ENCODE measurements at regions not wholly inside any gene's neighbourhood (a gene's known extent, or its start where the extent isn't known, plus 50 kb on each side); places are given as distances from the start of the nearest gene placed in this dataset.

DNA sequence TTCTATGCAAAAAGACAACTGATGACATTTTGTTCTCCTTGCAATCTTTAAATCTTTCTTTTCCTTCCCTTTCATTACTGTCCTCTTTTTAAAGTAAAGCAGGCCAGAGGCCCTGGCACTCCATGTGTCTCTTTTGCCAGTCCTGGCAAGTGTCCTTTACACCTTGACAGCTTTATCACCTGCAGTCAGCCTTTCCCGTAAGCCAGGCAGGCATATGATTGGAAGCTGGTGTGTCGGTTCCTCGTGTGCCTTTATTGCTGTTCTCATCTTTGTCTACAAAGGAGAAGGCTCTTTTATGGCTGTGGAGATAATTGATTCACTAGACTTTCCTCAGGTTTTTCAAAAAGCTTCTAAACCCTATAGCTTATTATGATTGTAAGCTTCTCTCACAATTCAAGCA lies 162.3 kb upstream of the FBXL4 start:
- no peaks in the 10 kb centered on the region for H3K36me3 ChIP-seq (ENCODE audit: insufficient read depth, low read length)
- no peaks in the 10 kb centered on the region for H3K4me1 ChIP-seq (ENCODE audit: insufficient read depth, low read length)
- no peak overlapping the region for H3K9ac ChIP-seq (ENCODE audit: low read length)
- no peaks in the 10 kb centered on the region for H3K9me3 ChIP-seq (ENCODE audit: low read length)
- H3K27ac ChIP-seq (ENCODE audit: low read depth, low read length), result peak overlapping the region; percentile 8
- no peaks in the 10 kb centered on the region for H3K27me3 ChIP-seq (ENCODE audit: control insufficient read depth in 1 of 2, insufficient read depth in 2 of 2, low read length in 2 of 2)
- no peak overlapping the region for H3K4me3 ChIP-seq (ENCODE audit: low read depth in 1 of 2, low read length in 2 of 2)

DNA sequence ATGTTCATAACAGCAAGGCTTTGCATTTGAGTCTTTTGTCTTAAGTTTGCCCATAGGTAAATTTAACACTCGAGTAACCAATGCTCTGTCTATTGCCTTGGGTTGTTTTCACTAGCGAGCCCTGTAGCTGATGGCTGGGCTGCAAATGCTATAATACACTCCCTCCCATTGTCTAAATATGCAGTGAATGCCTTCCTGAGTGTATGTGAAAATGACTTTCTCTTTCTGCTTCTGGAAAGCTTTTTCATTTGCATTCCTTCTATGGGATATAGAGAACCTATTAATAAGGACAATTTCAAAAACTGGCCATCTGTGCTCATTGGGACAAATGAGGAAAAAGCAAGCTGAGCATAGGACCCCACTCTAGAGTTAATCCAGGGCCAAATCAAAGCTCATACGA lies 156.5 kb upstream of the FBXL4 start:
- no peaks in the 10 kb centered on the region for H3K36me3 ChIP-seq (ENCODE audit: insufficient read depth, low read length)
- H3K4me3 ChIP-seq (ENCODE audit: low read depth in 1 of 2, low read length in 2 of 2), result no peak overlapping the region
- no peaks in the 10 kb centered on the region for H3K27me3 ChIP-seq (ENCODE audit: control insufficient read depth in 1 of 2, insufficient read depth in 2 of 2, low read length in 2 of 2)
- H3K27ac ChIP-seq (ENCODE audit: low read depth, low read length), result no peak overlapping the region
- H3K9ac ChIP-seq (ENCODE audit: low read length), result no peak overlapping the region
- H3K9me3 ChIP-seq (ENCODE audit: low read length), result no peaks in the 10 kb centered on the region
- H3K4me1 ChIP-seq (ENCODE audit: insufficient read depth, low read length), result no peaks in the 10 kb centered on the region

DNA sequence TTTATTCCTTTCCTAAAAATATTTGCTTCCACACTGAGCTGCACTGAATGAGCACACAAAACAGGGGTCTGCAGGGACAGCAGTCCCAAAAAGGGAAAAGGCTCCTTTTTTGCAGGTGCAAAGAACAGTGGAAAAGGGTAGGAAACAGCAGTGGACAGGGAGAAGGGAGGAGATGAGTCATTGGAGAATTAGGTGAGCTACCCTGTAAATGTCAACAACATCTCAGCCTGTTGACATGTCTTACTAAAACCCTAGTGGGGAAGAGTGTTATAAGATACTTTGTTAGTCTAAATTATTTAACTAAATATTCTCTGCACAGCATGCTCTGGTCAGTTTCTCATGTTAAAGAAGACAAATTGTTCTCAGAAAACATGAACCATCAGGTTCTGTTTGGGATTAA lies 151.5 kb upstream of the FBXL4 start:
- Histone ChIP-seq H3K9me3 (ENCODE audit: low read length) (no peaks in the 10 kb centered on the region), H3K27me3 (ENCODE audit: control insufficient read depth in 1 of 2, insufficient read depth in 2 of 2, low read length in 2 of 2) (no peaks in the 10 kb centered on the region), H3K36me3 (ENCODE audit: insufficient read depth, low read length) (no peaks in the 10 kb centered on the region), H3K9ac (ENCODE audit: low read length) (no peak overlapping the region), H3K4me3 (ENCODE audit: low read depth in 1 of 2, low read length in 2 of 2) (no peak overlapping the region), H3K27ac (ENCODE audit: low read depth, low read length) (no peak overlapping the region), H3K4me1 (ENCODE audit: insufficient read depth, low read length) (no peaks in the 10 kb centered on the region)

DNA sequence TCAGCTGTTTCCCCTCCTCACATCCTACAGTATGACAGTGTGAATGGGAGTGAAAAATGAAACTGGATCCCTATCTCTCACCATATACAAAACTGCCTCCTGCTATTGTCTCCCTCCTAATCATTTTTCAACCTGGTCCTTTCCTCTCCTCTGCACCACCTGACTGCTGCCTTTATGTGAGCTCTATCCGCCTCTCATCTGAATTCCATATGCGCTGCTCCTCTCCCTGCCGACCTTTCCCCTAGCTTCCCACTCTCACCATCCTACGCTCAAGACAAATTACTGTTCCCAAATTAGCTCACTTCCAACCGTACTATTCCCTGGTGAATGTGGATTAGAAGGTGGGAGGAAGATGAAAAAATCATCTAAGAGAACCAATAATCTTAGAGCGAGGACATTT lies 148.4 kb upstream of the FBXL4 start:
- Histone ChIP-seq H3K9me3 (ENCODE audit: low read length) (no peaks in the 10 kb centered on the region), H3K27ac (ENCODE audit: low read depth, low read length) (no peak overlapping the region), H3K4me1 (ENCODE audit: insufficient read depth, low read length) (no peaks in the 10 kb centered on the region), H3K9ac (ENCODE audit: low read length) (no peak overlapping the region), H3K36me3 (ENCODE audit: insufficient read depth, low read length) (no peaks in the 10 kb centered on the region), H3K27me3 (ENCODE audit: control insufficient read depth in 1 of 2, insufficient read depth in 2 of 2, low read length in 2 of 2) (no peaks in the 10 kb centered on the region), H3K4me3 (ENCODE audit: low read depth in 1 of 2, low read length in 2 of 2) (no peak overlapping the region)

DNA sequence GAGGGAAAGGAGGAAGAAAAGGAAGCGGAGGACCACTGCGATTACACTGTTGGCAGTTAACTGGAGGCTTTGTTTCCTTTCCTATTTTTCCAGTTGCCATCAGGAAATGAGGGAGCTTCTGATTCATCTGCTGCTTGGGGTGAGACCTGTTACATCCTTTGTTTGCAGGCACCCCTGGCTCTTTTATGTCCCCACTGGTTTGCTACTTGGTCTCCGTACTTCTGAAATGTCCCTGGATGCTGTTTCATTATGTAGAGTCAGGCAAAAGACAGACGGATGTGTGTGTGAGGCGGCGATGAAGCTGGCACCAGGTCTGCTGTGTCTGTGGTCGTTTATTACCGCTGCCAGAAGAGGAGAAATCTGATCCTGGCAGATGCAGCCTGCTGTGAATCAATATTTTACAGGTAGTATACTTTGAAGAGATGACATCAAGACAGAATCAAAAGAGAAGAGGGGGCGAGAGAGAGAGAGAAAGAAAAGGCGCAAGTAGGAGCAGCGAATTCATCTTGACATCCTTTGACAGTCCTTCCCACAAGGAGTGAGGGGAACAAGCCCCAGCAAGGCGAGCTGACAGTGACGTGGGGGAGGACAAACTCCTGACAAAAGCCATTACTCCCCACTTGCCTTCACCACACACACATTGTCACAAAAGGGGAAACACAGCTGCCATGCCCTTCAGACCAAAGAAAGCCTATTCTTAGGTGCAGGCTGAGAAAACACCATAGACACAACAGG lies 145.9 kb upstream of the FBXL4 start:
- H3K9ac ChIP-seq (ENCODE audit: low read length), result no peak overlapping the region
- no peaks in the 10 kb centered on the region for H3K27me3 ChIP-seq (ENCODE audit: control insufficient read depth in 1 of 2, insufficient read depth in 2 of 2, low read length in 2 of 2)
- no peaks in the 10 kb centered on the region for H3K36me3 ChIP-seq (ENCODE audit: insufficient read depth, low read length)
- H3K4me3 ChIP-seq (ENCODE audit: low read depth in 1 of 2, low read length in 2 of 2), result no peak overlapping the region
- H3K27ac ChIP-seq (ENCODE audit: low read depth, low read length), result no peak overlapping the region
- H3K4me1 ChIP-seq (ENCODE audit: insufficient read depth, low read length), result no peaks in the 10 kb centered on the region
- H3K9me3 ChIP-seq (ENCODE audit: low read length), result no peaks in the 10 kb centered on the region

DNA sequence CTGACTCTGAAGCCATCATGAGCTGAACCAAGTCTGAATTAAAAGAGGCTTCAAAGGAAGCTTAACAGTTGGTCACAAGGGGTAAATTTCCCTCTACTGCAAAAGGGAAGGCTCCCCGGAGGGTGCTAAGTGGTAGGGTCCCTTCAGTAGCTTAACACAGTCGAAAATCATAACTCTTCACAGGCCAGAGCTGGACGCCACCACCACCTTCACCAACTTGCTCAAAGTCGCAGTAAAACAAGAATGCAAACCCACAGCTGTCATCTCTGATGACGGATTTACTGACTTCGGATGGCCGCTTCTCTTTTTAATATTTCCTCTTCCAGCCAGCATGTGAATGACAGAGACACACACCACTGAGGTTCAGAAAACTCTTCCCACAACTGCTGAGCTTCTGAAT lies 144.7 kb upstream of the FBXL4 start:
- H3K4me3 ChIP-seq (ENCODE audit: low read depth in 1 of 2, low read length in 2 of 2), result no peak overlapping the region
- H3K27ac ChIP-seq (ENCODE audit: low read depth, low read length), result no peak overlapping the region
- no peaks in the 10 kb centered on the region for H3K9me3 ChIP-seq (ENCODE audit: low read length)
- H3K9ac ChIP-seq (ENCODE audit: low read length), result no peak overlapping the region
- H3K36me3 ChIP-seq (ENCODE audit: insufficient read depth, low read length), result no peaks in the 10 kb centered on the region
- H3K27me3 ChIP-seq (ENCODE audit: control insufficient read depth in 1 of 2, insufficient read depth in 2 of 2, low read length in 2 of 2), result no peaks in the 10 kb centered on the region
- no peaks in the 10 kb centered on the region for H3K4me1 ChIP-seq (ENCODE audit: insufficient read depth, low read length)

DNA sequence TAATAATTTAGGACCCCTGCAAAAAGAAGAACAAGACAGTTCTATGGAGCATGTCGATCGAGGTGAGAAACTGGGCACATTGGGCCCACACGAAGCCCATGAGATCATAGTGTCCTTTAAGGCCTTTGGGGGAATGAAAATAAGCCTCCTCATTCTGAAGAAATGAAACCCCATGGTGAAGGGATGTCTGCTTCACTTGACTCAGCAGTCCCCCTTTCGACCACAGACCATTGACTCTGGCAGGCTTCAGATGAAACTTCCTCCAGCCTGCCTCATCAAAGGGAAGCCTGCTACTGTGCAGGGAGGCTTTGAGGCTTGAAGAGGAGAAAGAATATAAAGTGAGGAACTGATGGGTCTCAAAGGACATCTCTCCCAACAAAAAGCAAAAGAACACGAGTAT lies 144.2 kb upstream of the FBXL4 start:
- Histone ChIP-seq H3K27ac (ENCODE audit: low read depth, low read length) (no peak overlapping the region), H3K9ac (ENCODE audit: low read length) (no peak overlapping the region), H3K4me1 (ENCODE audit: insufficient read depth, low read length) (no peaks in the 10 kb centered on the region), H3K9me3 (ENCODE audit: low read length) (no peaks in the 10 kb centered on the region), H3K27me3 (ENCODE audit: control insufficient read depth in 1 of 2, insufficient read depth in 2 of 2, low read length in 2 of 2) (no peaks in the 10 kb centered on the region), H3K4me3 (ENCODE audit: low read depth in 1 of 2, low read length in 2 of 2) (no peak overlapping the region), H3K36me3 (ENCODE audit: insufficient read depth, low read length) (no peaks in the 10 kb centered on the region)

DNA sequence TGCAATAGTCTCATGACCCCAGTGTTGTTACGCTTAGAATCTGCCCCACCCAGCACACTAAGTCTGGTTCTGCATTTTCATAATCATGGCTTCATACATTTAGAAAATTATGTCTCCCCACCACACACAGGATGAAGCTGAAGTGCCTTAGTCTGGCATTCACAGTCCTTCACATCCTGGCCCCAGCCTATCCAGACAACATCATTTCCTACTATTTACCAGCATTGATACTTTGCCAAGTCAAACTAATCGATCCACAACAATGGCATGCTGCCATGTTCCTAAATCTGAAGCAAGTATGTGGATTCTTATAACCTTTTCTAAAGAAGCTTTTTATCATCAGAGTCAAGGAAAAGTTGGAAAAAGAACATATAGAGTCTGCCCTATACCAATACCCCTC lies 132.4 kb upstream of the FBXL4 start:
- Histone ChIP-seq H3K27me3 (ENCODE audit: control insufficient read depth in 1 of 2, insufficient read depth in 2 of 2, low read length in 2 of 2) (no peaks in the 10 kb centered on the region), H3K4me3 (ENCODE audit: low read depth in 1 of 2, low read length in 2 of 2) (no peak overlapping the region), H3K27ac (ENCODE audit: low read depth, low read length) (no peak overlapping the region), H3K36me3 (ENCODE audit: insufficient read depth, low read length) (no peaks in the 10 kb centered on the region), H3K9me3 (ENCODE audit: low read length) (no peaks in the 10 kb centered on the region), H3K9ac (ENCODE audit: low read length) (no peak overlapping the region), H3K4me1 (ENCODE audit: insufficient read depth, low read length) (no peaks in the 10 kb centered on the region)

DNA sequence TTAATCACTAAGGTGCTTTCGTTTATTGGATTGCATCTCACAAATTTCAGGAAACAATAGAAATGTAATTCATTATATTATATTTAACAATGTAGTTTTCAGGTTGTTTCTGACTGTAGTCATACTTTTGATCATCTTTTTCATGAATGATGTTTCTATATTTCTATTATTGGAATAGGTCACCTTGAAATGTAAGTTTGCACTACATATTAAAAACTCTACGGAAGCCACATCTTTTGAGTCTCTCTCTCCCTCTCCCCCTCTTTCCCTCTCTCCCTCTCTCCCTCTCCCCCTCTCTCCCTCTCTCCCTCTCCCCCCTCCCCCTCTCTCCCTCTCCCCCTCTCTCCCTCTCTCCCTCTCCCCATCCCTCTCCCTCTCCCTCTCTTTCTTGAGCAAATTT lies 131.3 kb upstream of the FBXL4 start:
- no peak overlapping the region for H3K9ac ChIP-seq (ENCODE audit: low read length)
- no peaks in the 10 kb centered on the region for H3K4me1 ChIP-seq (ENCODE audit: insufficient read depth, low read length)
- no peaks in the 10 kb centered on the region for H3K27me3 ChIP-seq (ENCODE audit: control insufficient read depth in 1 of 2, insufficient read depth in 2 of 2, low read length in 2 of 2)
- no peaks in the 10 kb centered on the region for H3K9me3 ChIP-seq (ENCODE audit: low read length)
- H3K4me3 ChIP-seq (ENCODE audit: low read depth in 1 of 2, low read length in 2 of 2), result no peak overlapping the region
- no peaks in the 10 kb centered on the region for H3K36me3 ChIP-seq (ENCODE audit: insufficient read depth, low read length)
- no peak overlapping the region for H3K27ac ChIP-seq (ENCODE audit: low read depth, low read length)

DNA sequence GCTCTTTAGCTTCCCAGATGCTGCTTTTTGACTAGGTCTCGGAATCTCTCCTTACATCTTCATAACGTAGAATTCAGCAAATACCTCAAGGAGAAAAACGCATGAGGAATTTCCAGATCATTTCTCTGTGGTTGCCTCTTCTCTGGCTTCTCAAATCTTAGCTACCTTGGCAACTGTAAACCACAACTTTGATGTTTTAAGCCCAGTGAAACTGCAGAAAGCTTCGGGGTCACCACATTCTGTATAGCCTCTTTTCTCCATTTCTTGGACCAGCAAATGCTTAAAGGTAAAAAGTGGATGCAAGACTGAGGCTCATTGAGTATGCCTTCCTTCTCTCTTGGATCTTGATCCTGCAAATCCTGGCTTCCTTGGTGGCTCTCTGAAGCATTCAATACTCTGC lies 125.5 kb upstream of the FBXL4 start:
- no peak overlapping the region for H3K9ac ChIP-seq (ENCODE audit: low read length)
- no peak overlapping the region for H3K4me3 ChIP-seq (ENCODE audit: low read depth in 1 of 2, low read length in 2 of 2)
- H3K9me3 ChIP-seq (ENCODE audit: low read length), result no peaks in the 10 kb centered on the region
- no peak overlapping the region for H3K27ac ChIP-seq (ENCODE audit: low read depth, low read length)
- H3K27me3 ChIP-seq (ENCODE audit: control insufficient read depth in 1 of 2, insufficient read depth in 2 of 2, low read length in 2 of 2), result no peaks in the 10 kb centered on the region
- no peaks in the 10 kb centered on the region for H3K4me1 ChIP-seq (ENCODE audit: insufficient read depth, low read length)
- H3K36me3 ChIP-seq (ENCODE audit: insufficient read depth, low read length), result no peaks in the 10 kb centered on the region

DNA sequence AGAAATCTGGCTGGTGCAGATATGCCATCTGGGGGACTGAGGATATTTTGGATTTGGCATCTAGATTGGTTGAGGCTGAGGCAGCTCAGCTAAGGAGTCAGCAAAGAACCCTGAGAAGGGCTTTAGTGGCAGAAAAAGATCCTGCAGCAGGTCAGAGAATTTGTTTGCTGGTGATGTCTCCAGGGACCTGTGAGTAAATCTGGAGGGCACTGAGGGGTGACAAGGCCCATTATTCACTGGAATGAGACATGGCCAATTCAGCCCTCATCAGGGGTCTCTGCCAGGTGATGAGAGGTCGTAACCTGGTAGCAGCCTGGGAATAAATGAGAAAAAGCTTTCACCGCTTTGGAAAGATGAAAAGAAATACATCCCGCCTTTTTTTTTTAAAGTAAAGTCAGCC lies 118.3 kb upstream of the FBXL4 start:
- Histone ChIP-seq H3K27ac (ENCODE audit: low read depth, low read length) (no peak overlapping the region), H3K9me3 (ENCODE audit: low read length) (no peaks in the 10 kb centered on the region), H3K4me3 (ENCODE audit: low read depth in 1 of 2, low read length in 2 of 2) (no peak overlapping the region), H3K36me3 (ENCODE audit: insufficient read depth, low read length) (no peaks in the 10 kb centered on the region), H3K27me3 (ENCODE audit: control insufficient read depth in 1 of 2, insufficient read depth in 2 of 2, low read length in 2 of 2) (no peaks in the 10 kb centered on the region), H3K4me1 (ENCODE audit: insufficient read depth, low read length) (peaks cover 21% of the 10 kb centered on the region), H3K9ac (ENCODE audit: low read length) (no peak overlapping the region)

DNA sequence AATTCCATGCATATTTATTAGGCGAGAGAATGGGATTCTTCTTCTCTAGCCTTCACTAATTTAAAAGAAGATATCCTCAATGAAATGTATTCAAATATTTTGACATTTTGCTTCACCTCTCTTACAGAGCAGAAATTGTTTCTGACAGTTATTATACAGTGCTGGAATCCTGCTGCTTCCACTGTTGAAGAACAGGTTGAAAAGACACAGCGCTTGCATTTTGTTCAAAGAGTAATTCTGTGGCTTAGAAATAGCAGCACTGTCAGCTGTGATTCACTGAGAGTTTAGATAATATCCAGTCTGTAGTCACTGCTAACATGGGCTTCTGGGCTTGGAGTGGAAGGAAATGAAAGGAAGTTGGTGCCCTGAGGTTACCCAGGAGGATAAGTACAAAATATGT lies 117.1 kb upstream of the FBXL4 start:
- Histone ChIP-seq H3K36me3 (ENCODE audit: insufficient read depth, low read length) (no peaks in the 10 kb centered on the region), H3K27me3 (ENCODE audit: control insufficient read depth in 1 of 2, insufficient read depth in 2 of 2, low read length in 2 of 2) (no peaks in the 10 kb centered on the region), H3K9me3 (ENCODE audit: low read length) (no peaks in the 10 kb centered on the region), H3K9ac (ENCODE audit: low read length) (no peak overlapping the region), H3K4me1 (ENCODE audit: insufficient read depth, low read length) (peaks cover 21% of the 10 kb centered on the region), H3K27ac (ENCODE audit: low read depth, low read length) (no peak overlapping the region), H3K4me3 (ENCODE audit: low read depth in 1 of 2, low read length in 2 of 2) (no peak overlapping the region)
